Ammon's horn (tissue), 1 donor: ENCODE measurements at regions not wholly inside any gene's neighbourhood (a gene's known extent, or its start where the extent isn't known, plus 50 kb on each side); places are given as distances from the start of the nearest gene placed in this dataset.
"Not testable (repeated sequence)": the region's sequence is repeated elsewhere in the genome, so short reads cannot be mapped to it uniquely, and the experiment has no call there.

Experiments used
- DNase-seq: peaks from one replicate; pipeline ENCODE4 v3.0.0-alpha.2; 2016; ENCODE audit warnings: low spot score

- not testable (repeated sequence) for DNase-seq
Measured at GRCh38 chr6:119726912-119727311, 377.4 kb upstream of the MAN1A1 start.

- DNase-seq, result no peak
Measured at GRCh38 chr6:119726086-119726485, 376.5 kb upstream of the MAN1A1 start.

GRCh38 chr6:119720160-119720559 is 370.6 kb upstream of the MAN1A1 start:
- no peak for DNase-seq

GRCh38 chr6:119717942-119718341 is 368.4 kb upstream of the MAN1A1 start:
- DNase-seq, result no peak

- no peak for DNase-seq
Measured at GRCh38 chr6:119716668-119717270, 367.2 kb upstream of the MAN1A1 start.

GRCh38 chr6:119713903-119714302 is 364.3 kb upstream of the MAN1A1 start:
- DNase-seq, result no peak

- no peak for DNase-seq
Measured at GRCh38 chr6:119686644-119687043, 337.1 kb upstream of the MAN1A1 start.

- DNase-seq, result no peak
Measured at GRCh38 chr6:119686240-119686639, 336.7 kb upstream of the MAN1A1 start.

- DNase-seq, result no peak
Measured at GRCh38 chr6:119683671-119684070, 334.1 kb upstream of the MAN1A1 start.

GRCh38 chr6:119683031-119683430 is 333.5 kb upstream of the MAN1A1 start:
- no peak for DNase-seq

- DNase-seq, result no peak
Measured at GRCh38 chr6:119678961-119679360, 329.4 kb upstream of the MAN1A1 start.

GRCh38 chr6:119677384-119677783 is 327.8 kb upstream of the MAN1A1 start:
- no peak for DNase-seq

- no peak for DNase-seq
Measured at GRCh38 chr6:119676961-119677360, 327.4 kb upstream of the MAN1A1 start.

GRCh38 chr6:119676230-119676629 is 326.7 kb upstream of the MAN1A1 start:
- DNase-seq, result no peak

GRCh38 chr6:119673741-119674140 is 324.2 kb upstream of the MAN1A1 start:
- DNase-seq, result no peak

GRCh38 chr6:119672725-119673124 is 323.2 kb upstream of the MAN1A1 start:
- no peak for DNase-seq

GRCh38 chr6:119671105-119671504 is 321.5 kb upstream of the MAN1A1 start:
- no peak for DNase-seq

- no peak for DNase-seq
Measured at GRCh38 chr6:119669221-119669620, 319.7 kb upstream of the MAN1A1 start.

GRCh38 chr6:119665432-119665831 is 315.9 kb upstream of the MAN1A1 start:
- not testable (repeated sequence) for DNase-seq

- DNase-seq, result no peak
Measured at GRCh38 chr6:119661628-119662027, 312.1 kb upstream of the MAN1A1 start.

GRCh38 chr6:119661078-119661477 is 311.5 kb upstream of the MAN1A1 start:
- no peak for DNase-seq

- no peak for DNase-seq
Measured at GRCh38 chr6:119658917-119659316, 309.4 kb upstream of the MAN1A1 start.

GRCh38 chr6:119655124-119655523 is 305.6 kb upstream of the MAN1A1 start:
- DNase-seq, result no peak

GRCh38 chr6:119653329-119653728 is 303.8 kb upstream of the MAN1A1 start:
- DNase-seq, result no peak

GRCh38 chr6:119649531-119649930 is 300.0 kb upstream of the MAN1A1 start:
- DNase-seq, result no peak
